Cardiac septum (tissue), 1 donor: ENCODE measurements at regions not wholly inside any gene's neighbourhood (a gene's known extent, or its start where the extent isn't known, plus 50 kb on each side); places are given as distances from the start of the nearest gene placed in this dataset.
"Not testable (repeated sequence)": the region's sequence is repeated elsewhere in the genome, so short reads cannot be mapped to it uniquely, and the experiment has no call there.

Source experiments
- DNase-seq: peaks from one replicate; pipeline ENCODE4 v3.0.0-alpha.2; 2020; ENCODE audit warnings: low spot score
- intact Hi-C: fragments of 100-400 bp; cut with DNase I; formaldehyde crosslinking; loops from one replicate; pipeline ENCODE4 v1.14.0; 2022
- donor health status: DM: no; HTN: no; CAD: no.

DNA sequence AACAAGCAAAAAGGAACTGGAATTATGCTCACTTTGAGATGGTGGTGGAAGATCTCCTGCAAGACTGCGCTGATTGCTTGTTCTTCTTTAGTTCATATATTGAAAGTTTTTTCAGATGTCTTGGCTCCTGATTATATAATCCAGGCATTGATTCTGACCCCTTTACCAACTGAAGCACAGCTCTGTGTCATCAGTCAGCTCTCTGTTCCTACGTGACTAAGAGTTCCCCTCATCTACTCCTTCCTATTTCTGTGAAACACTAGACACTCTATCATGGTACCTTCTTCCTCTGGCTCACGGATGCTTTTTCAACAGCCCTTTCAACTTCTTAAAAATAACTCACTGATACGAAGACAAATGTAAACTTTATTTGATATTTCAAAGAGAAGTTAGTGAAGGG, 788.6 kb downstream of the SOCS6 start:
- no peak for DNase-seq
- intact Hi-C loops = no loop called here

DNA sequence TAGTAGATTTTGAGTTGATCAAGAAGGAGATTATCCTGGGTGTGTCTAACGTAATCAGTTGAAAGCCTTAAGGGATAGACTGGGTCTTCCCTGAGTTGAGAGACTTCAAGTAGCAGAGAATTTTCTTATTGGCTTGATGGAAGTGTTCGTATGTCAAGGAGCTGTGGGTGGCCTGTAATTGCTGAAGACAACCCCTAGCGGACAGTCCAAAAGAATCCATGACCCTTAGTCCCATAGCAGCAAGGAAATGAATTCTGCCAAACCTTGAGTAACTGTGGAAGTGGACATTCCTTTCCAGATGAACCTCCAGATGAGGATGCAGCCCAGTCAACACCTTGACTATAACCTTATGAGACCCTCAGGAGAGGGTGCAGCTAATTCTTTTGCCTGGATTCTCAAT, 786.3 kb downstream of the SOCS6 start:
- no peak for DNase-seq
- intact Hi-C loops = no loop called here

DNA sequence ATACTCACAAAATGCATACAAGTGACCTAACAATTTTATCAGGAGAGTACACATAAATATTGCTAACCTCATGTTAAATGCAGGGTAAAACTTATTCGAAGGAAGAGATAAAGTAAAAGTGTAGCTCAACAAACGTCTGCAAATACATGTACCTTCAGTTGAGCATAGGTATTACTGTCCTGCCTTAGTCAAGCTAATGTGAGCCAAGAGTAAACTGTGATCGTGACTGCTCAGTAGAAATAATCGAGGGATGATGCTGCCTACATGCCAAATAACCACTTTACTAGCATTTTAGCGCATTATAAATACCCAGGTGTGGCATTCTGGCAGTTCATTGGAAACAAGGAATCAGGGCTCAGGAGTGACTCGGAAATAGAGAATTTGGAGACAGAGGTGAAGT, 779.5 kb downstream of the SOCS6 start:
- intact Hi-C loops = no loop called here

DNA sequence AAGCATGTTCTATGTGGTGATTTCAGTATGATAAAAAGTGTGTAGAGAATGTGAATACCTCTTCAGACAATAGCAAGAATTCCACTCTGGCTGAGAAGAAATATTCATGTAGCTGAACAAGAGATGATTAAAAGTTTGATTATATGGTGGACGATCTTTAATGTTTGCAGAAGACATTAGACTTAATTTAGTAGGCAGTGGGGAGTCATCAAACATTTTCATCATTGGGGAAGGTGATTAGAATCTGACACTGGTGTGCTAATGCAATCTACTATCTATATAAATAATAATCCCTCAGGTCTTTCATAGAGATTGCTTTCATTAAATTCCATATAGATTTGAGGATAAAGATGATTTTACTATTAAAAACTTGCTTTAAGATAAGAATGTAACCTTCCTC, 761.0 kb downstream of the SOCS6 start:
- DNase-seq = no peak
- intact Hi-C loops = no loop called here

More for the DNA sequence above, 779.5 kb downstream of the SOCS6 start:
- DNase-seq = no peak

DNA sequence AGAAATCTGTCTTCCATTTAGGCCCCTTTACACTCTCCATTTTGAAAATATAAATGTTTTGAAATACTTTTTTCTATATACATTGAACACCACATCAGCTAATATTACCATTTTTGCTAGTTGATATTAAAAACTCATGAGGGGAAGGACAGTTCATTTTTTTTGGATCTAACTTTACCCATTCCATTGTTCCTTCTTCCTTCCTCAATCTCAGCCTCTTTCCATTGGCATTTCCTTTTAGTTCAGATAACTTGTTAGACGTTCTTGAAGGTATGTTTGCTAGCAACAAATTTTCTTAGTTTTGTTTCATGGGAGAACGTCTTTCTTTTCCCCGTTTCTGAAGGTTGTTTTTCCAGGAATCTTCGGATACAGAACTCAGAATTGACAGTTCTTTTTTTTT, 759.0 kb downstream of the SOCS6 start:
- intact Hi-C loops = no loop called here
- DNase-seq = no peak

DNA sequence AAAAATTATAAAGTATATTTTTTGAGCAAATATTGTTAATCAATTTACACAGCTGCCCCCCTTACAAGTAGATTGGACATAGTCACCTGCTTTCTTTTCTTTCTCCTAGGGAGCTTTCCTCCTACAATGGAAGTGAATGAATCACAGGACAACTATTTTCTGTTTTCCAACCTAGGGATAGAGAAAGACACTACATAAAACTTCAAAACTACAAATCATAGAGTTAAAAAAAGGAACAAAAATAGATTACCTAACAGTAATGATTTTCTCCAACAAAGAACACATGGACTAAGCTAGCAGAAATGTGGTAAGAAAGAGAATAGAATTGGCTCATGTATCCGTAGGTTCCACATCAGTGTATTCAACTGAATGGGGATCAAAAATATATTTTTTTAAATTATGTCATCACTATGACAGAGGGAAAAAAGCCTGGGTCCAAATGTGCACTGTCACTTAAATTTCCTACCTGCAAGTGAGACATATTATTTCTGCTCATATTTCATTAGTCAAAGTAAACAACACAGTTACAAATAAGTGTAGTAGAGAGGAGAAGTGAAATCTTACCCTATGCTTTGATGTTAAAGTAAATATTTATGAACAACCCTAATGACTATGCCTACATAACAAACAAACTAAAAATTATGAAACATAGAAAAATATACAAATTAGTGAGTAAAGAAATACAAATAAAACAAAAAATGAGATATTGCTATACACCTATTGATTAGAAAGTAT, 756.7 kb downstream of the SOCS6 start:
- intact Hi-C loops = no loop called here
- DNase-seq = no peak

DNA sequence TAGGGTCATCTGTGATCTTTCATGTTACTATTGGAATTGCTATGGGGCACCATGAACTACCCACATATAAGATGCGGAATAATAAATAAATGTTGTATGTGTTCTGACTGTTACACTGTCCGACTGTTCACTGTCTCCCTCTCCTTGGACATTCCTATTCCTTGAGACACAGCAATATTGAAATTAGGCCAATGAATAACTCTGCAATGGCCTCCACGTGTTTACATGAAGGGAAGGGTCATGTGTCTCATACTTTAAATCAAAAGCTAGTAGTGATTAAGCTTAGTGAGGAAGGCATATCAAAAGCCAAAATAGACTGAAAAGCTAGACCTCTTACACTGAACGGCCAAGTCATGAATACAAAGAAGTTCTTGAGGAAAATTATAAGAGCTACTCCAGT, 751.3 kb downstream of the SOCS6 start:
- intact Hi-C loops = no loop called here
- DNase-seq = no peak

DNA sequence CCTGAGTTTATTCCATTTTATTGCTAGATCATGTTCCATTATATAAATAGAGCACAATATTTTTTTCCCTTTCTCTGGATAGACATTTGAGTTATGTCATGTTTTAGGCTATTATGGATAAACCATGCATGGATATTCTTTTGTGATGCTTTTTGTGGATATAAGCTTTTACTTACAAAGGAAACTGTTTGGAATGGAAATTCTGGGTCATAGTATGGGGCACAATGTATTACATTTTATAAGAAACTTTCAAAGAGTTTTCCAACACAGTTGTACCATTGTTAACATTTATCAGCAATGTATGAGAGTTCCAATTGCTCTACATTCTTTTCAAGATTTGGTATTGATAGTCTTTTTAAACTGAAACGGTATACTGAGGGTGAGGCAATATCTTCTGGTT, 749.4 kb downstream of the SOCS6 start:
- no peak for DNase-seq
- intact Hi-C loops = no loop called here

DNA sequence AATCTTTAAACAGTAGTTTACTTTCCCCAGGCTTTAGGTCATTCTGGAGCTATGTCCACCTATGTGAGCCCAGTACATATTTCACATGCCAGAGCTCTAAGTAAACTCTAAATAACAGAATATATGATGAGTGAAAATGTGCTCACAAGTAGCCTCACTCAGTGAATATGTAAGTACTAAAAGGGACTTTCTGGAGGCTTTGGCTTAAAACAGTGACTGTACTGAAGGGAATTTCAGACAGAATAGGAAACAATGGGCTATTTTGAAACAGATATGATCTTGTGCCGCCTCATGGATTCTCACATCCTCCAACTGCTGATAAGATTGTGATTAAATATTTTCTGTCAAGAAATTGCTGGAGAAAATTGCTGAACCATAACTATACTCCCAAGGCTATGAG, 747.9 kb downstream of the SOCS6 start:
- intact Hi-C loops = no loop called here
- DNase-seq = no peak

DNA sequence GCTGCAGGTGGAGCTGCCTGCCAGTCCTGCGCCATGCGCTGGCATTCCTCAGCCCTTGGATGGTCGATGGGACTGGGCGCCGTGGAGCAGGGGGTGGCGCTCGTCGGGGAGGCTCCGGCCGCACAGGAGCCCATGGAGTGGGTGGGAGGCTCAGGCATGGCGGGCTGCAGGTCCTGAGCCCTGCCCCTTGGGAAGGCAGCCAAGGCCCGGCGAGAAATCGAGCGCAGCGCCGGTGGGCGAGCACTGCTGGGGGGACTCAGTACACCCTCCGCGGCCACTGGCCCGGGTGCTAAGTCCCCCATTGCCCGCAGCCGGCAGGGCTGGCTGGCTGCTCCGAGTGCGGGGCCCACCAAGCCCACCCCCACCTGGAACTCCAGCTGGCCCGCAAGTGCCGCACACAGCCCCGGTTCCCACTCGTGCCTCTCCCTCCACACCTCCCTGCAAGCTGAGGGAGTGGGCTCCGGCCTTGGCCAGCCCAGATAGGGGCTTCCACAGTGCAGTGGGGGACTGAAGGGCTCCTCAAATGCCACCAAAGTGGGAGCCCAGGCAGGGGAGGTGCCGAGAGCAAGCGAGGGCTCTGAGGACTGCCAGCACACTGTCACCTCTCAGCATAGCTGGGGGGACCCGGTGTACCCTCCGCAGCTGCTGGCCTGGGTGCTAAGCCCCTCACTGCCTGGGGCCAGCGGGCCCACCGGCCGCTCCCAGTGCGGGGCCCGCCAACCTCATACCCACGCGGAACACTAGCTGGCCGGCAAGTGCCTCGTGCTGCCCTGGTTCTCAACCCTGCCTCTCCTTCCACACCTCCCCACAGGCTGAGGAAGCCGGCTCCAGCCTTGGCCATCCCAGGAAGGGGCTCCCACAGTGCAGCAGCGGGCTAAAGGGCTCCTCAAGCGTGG, 742.7 kb downstream of the SOCS6 start:
- intact Hi-C loops, DNase-seq: not testable (repeated sequence)

DNA sequence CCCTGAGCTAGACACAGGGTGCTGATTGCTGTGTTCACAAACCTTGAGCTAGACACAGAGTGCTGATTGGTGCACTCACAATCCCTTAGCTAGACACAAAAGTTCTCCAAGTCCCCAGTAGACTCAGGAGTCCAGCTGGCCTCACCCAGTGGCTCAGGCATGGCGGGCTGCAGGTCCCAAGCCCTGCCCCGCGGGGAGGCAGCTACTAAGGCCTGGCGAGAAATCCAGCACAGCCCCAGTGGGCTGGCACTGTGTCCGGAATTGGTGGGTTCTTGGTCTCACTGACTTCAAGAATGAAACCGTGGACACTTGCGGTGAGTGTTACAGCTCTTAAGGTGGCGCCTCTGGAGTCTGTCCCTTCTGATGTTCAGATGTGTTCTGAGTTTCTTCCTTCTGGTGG, 741.2 kb downstream of the SOCS6 start:
- intact Hi-C loops, DNase-seq: not testable (repeated sequence)

DNA sequence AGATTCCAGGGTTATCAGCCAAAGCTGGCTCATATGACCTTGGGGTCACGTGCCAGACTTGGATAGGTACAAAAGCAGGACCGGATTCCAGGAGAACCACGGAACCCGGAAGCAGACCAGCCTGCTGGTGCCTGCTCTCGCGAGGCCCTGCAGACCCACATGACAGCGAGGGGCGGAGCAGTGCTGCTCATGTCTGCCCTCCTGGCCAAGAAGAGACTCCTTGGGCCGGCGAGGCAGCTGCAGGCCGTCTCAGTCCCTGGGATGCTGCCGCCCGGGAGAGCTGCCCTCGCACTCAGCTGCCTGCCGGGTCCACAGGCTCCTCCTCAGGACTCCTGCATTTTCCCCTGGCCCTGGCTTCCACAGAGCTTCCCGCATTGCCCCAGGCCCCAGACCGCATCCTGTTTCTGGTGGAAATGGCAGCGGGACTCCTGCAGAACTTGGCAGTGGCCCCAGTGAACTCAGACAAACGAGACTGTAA, 739.5 kb downstream of the SOCS6 start:
- intact Hi-C loops = no loop called here
- DNase-seq = no peak

DNA sequence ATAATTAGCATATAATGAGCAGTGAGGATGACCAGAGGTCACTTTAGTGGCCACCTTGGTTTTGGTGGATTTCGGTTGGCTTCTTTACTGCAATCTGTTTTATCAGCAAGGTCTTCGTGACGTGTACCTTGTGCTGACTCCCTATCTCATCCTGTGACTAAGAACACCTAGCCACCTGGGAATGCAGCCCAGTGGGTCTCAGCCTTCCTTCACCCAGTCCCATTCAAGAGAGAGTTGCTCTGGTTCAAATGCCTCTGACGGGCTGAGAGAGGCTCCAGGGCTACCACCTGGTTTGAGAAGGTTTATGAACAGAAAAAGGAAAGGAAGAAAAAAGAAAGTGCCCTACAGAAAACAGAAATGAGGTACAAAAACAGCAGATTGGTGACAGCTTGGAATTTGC, 738.7 kb downstream of the SOCS6 start:
- intact Hi-C loops = no loop called here

DNA sequence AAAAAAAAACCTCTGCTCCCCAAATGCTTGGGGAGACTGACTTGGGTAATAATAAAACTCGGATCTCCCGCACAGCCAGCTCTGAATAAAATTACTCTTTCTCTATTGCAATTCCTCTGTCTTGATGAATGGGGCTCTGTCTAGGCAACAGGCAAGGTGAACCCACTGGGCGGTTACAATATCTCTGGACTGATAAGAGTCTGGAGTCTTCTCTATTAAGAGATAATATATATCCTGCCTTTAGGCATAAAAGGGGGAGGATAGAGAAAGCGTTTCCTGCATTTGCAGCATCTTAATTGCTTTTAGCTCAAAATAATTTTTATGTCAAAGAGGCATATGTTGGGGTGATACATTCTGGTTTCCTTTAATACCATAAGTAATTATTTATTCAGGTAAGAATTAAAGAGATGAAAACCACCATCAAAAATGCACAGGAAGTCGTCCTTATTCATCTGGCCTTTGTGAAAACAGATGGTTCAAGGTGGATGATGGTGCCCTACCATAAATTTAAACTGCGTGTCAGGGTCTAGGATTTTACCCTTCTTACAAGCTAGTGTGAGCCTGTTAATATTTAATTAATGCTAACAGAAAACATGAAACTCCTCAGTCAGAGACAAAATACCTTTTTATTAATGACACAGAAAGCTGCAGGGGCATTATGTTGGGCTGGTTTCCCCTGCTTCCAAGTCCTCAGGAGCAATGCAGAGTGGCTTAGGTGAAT, 736.8 kb downstream of the SOCS6 start:
- DNase-seq = no peak
- intact Hi-C loops = no loop called here

More for the DNA sequence above, 738.7 kb downstream of the SOCS6 start:
- no peak for DNase-seq

DNA sequence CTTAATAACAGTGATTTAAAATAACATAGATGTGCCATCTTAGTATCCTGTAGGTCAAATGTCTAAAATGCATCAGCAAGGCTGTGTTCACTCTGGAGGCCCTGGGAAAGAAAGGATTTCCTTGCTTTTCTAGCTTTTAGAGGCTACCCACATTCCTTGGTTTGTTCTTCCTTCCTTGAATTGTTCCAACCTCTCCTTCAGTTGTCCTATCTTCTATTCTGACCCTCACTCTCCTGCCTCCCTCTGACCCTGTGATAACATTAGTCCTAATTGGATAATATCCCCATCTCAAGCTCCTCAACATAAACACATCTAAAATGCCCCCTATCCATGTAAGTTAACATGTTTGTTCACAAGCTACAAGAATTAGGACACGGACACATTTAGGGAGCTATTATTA, 733.5 kb downstream of the SOCS6 start:
- intact Hi-C loops = no loop called here
- no peak for DNase-seq

DNA sequence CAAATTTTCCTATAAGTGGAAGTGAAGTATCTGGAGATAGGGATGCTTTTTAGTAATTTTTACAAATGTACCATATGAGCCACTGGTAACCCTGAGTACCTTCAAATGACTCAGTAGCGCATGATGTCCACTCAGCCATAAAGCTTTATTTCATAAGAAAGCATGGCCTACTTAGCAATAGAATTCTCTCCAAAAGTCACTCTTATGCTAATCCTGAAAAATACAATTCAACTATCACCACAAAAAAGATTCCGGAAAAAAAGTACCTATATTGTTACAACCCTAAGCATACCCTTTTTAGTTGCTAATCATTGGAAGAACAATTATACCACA, 732.2 kb downstream of the SOCS6 start:
- intact Hi-C loops = no loop called here

DNA sequence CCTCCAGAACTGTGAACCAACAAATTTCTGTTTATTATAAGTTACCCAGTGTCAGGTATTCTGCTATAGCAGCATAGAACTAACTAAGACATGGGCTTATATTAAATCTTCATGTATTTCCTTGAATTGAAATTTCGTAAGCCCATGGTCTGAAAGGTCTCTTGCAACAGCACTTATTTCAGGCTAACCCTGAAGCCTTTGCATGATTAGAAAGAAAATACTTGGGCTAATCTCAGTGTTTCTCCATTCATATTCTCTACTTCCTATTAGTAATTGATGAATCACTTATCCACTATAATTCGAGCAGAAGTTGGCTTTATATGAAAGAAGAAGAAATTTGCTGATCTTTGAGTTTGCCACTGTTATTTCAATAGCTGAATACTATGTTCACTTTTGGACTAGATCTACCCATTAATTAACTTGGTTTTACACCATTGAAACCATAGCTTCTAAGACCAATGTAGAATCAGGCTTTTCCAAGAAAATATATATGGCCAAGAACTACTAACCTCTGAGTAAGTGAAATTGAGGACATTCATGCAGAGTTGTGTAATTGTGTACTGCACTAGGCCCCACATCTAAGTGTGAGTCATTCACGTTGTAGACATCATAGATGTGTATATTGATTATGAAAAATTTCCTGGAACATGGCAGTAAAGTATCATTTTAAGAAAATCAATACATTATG, 731.6 kb downstream of the SOCS6 start:
- no peak for DNase-seq
- intact Hi-C loops = no loop called here

More for the DNA sequence above, 732.2 kb downstream of the SOCS6 start:
- DNase-seq = no peak

DNA sequence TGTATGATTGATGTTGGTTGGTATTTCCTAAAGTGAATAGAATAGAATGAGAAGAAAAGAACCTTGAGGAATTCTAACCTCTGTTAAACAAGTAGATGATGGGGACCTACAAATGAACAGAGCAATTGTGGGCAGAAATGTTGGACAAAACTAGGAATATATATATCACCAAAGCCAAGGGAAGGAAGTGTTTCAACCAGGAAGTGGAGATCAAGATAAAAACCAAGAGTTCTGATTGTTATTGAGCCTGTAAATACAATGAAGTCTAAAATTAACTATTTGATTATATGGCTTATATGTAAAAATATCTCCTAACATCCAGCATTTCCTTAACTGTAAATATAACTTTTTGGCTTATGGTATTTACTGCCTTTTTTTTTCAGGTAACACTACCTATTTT, 730.0 kb downstream of the SOCS6 start:
- intact Hi-C loops = no loop called here
- DNase-seq = no peak

DNA sequence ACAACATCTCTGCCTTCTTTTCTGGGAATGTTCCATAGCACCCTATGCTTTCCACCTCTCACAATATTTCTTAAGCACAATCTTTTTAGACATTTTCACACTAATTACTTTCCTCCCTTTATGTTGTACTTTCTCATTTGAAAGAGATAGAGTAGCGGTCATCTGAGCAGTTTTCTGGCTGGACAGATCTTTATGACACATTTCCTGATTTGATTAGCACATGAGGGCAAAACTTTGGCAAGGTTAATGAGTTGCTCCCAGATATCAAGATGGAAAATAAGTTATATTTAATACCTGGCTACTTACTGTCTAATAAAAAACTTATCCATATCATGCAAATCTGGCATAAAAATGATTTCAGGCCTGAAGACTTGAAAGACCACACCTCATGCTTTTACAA, 723.9 kb downstream of the SOCS6 start:
- no peak for DNase-seq
- intact Hi-C loops = no loop called here

DNA sequence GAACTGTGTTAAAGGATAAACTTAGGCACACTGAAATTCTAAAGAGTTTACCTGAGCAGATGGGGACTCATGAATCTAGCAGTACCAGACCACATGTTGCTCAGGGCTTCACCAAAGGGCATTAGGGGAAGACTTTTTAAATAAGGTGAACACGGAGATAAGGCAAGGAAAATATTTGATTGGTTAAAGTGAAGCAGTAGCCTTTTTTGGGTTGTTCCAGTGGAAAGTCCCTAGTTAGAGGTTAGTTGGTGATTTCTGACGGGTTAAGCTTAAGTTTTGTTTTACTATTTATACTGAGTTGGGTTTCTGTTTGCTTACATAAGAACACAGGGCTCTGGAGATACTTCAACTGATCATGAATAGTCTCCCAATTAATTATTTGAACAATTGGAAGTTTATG, 722.5 kb downstream of the SOCS6 start:
- intact Hi-C loops = no loop called here

More for the DNA sequence above, 722.5 kb downstream of the SOCS6 start:
- DNase-seq = no peak
